GM10266 (cell line): ENCODE measurements at regions not wholly inside any gene's neighbourhood (a gene's known extent, or its start where the extent isn't known, plus 50 kb on each side); places are given as distances from the start of the nearest gene placed in this dataset.

Experiments used
- DNase-seq: peaks from one replicate; pipeline ENCODE4 v3.0.0; 2012; ENCODE audit errors: extremely low spot score
- CTCF ChIP-seq: IDR thresholded peaks from 2 replicates; pipeline ENCODE4 v1.5.1; 2012; ENCODE audit warnings: mild to moderate bottlenecking, low read depth; ENCODE audit not compliant: control insufficient read depth, insufficient read depth; ENCODE audit errors: missing control alignments

GRCh38 chr5:4001758-4002533 is 406.3 kb downstream of the IRX1 start:
- DNase-seq, result no peak
- no peak for TF ChIP-seq CTCF

GRCh38 chr5:4005335-4005734 is 409.7 kb downstream of the IRX1 start:
- no peak for TF ChIP-seq CTCF
- DNase-seq, result no peak

GRCh38 chr5:4007001-4007400 is 411.4 kb downstream of the IRX1 start:
- no peak for TF ChIP-seq CTCF
- no peak for DNase-seq

GRCh38 chr5:4011943-4012342 is 416.3 kb downstream of the IRX1 start:
- no peak for TF ChIP-seq CTCF
- no peak for DNase-seq

GRCh38 chr5:4013106-4013898 is 417.7 kb downstream of the IRX1 start:
- no peak for TF ChIP-seq CTCF
- no peak for DNase-seq

GRCh38 chr5:4015709-4016108 is 420.1 kb downstream of the IRX1 start:
- no peak for TF ChIP-seq CTCF
- no peak for DNase-seq
